Activated naive CD8-positive, alpha-beta T cell treated with anti-CD3 and anti-CD28 coated beads, Interleukin-2, amount 50 U/mL, for 24 hours (primary cell): ENCODE measurements at regions not wholly inside any gene's neighbourhood (a gene's known extent, or its start where the extent isn't known, plus 50 kb on each side); places are given as distances from the start of the nearest gene placed in this dataset.
"Not testable (repeated sequence)": the region's sequence is repeated elsewhere in the genome, so short reads cannot be mapped to it uniquely, and the experiment has no call there.

Experiments used
- ATAC-seq: fragments of 150-1000 bp; cut with Tn5 transposase; one replicate; pipeline ENCODE4 v1.10.0; 2021
- DNase-seq: peaks from one replicate; pipeline ENCODE4 v3.0.0; 2021
- H3K27ac Mint-ChIP-seq: one replicate; pipeline ENCODE4 v1.8.0; 2021; ENCODE audit warnings: mild to moderate bottlenecking, mixed read lengths
- H3K27me3 Mint-ChIP-seq: one replicate; pipeline ENCODE4 v1.8.0; 2021; ENCODE audit warnings: mixed read lengths
- H3K36me3 Mint-ChIP-seq: one replicate; pipeline ENCODE4 v1.8.0; 2021; ENCODE audit warnings: low read depth, mixed read lengths
- H3K4me1 Mint-ChIP-seq: one replicate; pipeline ENCODE4 v1.8.0; 2021; ENCODE audit warnings: mixed read lengths
- H3K4me3 Mint-ChIP-seq: one replicate; pipeline ENCODE4 v1.8.0; 2021; ENCODE audit warnings: mild to moderate bottlenecking, moderate library complexity, mixed read lengths
- H3K9me3 Mint-ChIP-seq: one replicate; pipeline ENCODE4 v1.8.0; 2021; ENCODE audit warnings: mixed read lengths

GRCh38 chr1:219092206-219092605, 81.5 kb upstream of the LYPLAL1 start:
- peaks cover 2% of the 10 kb centered on the region for H3K27me3 Mint-ChIP-seq
- DNase-seq (no peak), ATAC-seq (no peak)
- no peaks in the 10 kb centered on the region for H3K36me3 Mint-ChIP-seq
- peaks cover 8% of the 10 kb centered on the region for H3K4me1 Mint-ChIP-seq
- H3K9me3 Mint-ChIP-seq, result peaks cover 4% of the 10 kb centered on the region
- no peak overlapping the region for H3K4me3 Mint-ChIP-seq
- no peak overlapping the region for H3K27ac Mint-ChIP-seq

DNA sequence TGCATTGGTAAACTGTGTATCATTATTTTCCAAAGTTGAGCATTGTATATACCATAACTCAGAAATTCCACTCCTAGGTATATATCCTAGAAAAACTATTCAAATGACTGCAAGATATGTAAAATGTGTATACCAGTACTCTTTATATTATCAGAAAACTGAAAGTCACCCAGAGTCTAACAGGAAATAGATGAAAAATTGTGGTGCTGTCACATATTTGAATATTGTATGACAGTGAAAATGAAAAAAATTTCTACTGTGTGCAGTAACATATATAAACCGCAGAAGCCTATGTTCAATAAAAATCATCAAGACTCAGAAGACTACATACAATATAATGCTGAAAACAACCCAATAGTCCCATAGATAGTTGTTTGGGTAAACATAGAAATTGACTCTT, 74.4 kb upstream of the LYPLAL1 start:
- Mint-ChIP-seq H3K36me3 (no peaks in the 10 kb centered on the region), H3K27me3 (no peaks in the 10 kb centered on the region), H3K4me3 (no peak overlapping the region), H3K27ac (no peak overlapping the region), H3K9me3 (no peaks in the 10 kb centered on the region), H3K4me1 (no peaks in the 10 kb centered on the region)
- DNase-seq, result no peak
- ATAC-seq, result no peak

DNA sequence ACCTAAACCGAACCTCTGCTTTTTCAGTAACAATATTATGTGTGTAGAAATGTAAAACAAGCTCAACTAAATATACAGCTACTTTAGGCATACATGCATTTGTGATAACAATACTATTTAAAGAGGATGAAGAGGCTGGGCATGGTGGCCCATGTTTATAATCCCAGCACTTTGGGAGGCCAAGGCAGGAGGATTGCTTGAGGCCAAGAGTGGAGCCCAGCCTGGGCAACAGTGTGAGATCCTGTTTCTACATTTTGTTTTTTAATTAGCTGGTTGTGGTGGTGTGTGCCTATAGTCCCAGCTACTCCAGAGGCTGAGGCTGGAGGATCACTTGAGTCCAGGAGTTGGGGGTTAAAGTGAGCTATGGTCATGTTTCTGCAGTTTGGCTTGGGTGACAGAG, 73.6 kb upstream of the LYPLAL1 start:
- ATAC-seq, result no peak
- Mint-ChIP-seq H3K9me3 (no peaks in the 10 kb centered on the region), H3K27me3 (no peaks in the 10 kb centered on the region), H3K27ac (no peak overlapping the region), H3K36me3 (no peaks in the 10 kb centered on the region), H3K4me1 (no peaks in the 10 kb centered on the region), H3K4me3 (no peak overlapping the region)
- DNase-seq, result no peak

- not testable (repeated sequence) for H3K27ac Mint-ChIP-seq, DNase-seq, H3K36me3 Mint-ChIP-seq, H3K4me3 Mint-ChIP-seq, H3K4me1 Mint-ChIP-seq, ATAC-seq, H3K9me3 Mint-ChIP-seq, H3K27me3 Mint-ChIP-seq
Observed at GRCh38 chr1:219102466-219102865, 71.2 kb upstream of the LYPLAL1 start.

DNA sequence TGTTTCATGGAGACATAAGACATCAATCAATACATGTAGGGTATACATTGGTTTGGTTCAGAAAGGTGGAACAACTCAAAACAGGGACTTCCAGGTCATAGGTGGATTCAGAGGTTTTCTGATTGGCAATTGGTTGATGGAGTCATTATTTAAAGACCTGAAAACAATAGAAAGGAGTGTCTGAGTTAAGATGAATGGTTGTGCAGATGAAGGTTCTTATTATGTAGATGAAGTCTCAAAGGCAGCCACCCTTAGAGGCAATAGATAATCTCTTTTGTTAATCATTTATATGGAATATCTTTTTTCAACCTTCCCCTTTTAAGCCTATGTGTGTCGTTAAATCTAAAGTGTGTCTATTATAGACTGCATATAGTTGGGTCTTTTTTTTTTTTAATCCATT, 67.8 kb upstream of the LYPLAL1 start:
- H3K4me1 Mint-ChIP-seq, result no peaks in the 10 kb centered on the region
- H3K9me3 Mint-ChIP-seq, result peaks cover 11% of the 10 kb centered on the region
- ATAC-seq (no peak), DNase-seq (no peak)
- no peaks in the 10 kb centered on the region for H3K27me3 Mint-ChIP-seq
- H3K36me3 Mint-ChIP-seq, result no peaks in the 10 kb centered on the region
- no peak overlapping the region for H3K27ac Mint-ChIP-seq
- no peak overlapping the region for H3K4me3 Mint-ChIP-seq

GRCh38 chr1:219109424-219110018, 64.2 kb upstream of the LYPLAL1 start:
- H3K27me3 Mint-ChIP-seq, result no peaks in the 10 kb centered on the region
- peaks cover 2% of the 10 kb centered on the region for H3K36me3 Mint-ChIP-seq
- H3K4me1 Mint-ChIP-seq, result no peaks in the 10 kb centered on the region
- ATAC-seq (no peak), DNase-seq (no peak)
- peaks cover 25% of the 10 kb centered on the region for H3K9me3 Mint-ChIP-seq
- no peak overlapping the region for H3K4me3 Mint-ChIP-seq
- no peak overlapping the region for H3K27ac Mint-ChIP-seq

GRCh38 chr1:219113261-219113660, 60.4 kb upstream of the LYPLAL1 start:
- ATAC-seq (no peak), DNase-seq (no peak)
- Mint-ChIP-seq H3K4me1 (no peaks in the 10 kb centered on the region), H3K27ac (no peak overlapping the region), H3K9me3 (peaks cover 25% of the 10 kb centered on the region), H3K27me3 (peaks cover 2% of the 10 kb centered on the region), H3K36me3 (peaks cover 2% of the 10 kb centered on the region), H3K4me3 (no peak overlapping the region)

GRCh38 chr1:219114014-219114413, 59.7 kb upstream of the LYPLAL1 start:
- H3K27ac Mint-ChIP-seq, result no peak overlapping the region
- peaks cover 18% of the 10 kb centered on the region for H3K9me3 Mint-ChIP-seq
- DNase-seq, result no peak
- peaks cover 2% of the 10 kb centered on the region for H3K36me3 Mint-ChIP-seq
- no peak for ATAC-seq
- no peaks in the 10 kb centered on the region for H3K4me1 Mint-ChIP-seq
- H3K4me3 Mint-ChIP-seq, result no peak overlapping the region
- H3K27me3 Mint-ChIP-seq, result peaks cover 2% of the 10 kb centered on the region

DNA sequence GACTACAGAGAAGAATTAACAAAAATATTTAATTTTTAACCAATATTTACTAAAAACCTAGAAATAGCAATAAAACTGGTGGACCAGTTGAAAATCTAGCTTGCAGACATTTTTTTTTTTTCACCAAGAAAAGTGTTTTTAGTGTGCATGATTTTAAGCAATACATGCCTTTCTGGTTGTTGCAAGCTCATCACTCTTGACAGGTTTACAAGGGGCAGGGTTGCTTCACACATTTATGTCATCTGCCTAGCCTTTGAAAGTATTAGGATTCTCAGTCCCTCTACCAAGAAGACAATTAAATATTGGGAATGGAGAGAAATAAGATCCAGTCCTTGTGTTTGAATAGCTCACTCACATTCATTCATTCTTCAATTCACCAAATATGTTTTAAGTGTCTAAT, 53.8 kb upstream of the LYPLAL1 start:
- Mint-ChIP-seq H3K4me3 (no peak overlapping the region), H3K27me3 (peaks cover 2% of the 10 kb centered on the region), H3K27ac (no peak overlapping the region), H3K4me1 (no peaks in the 10 kb centered on the region), H3K36me3 (no peaks in the 10 kb centered on the region), H3K9me3 (no peaks in the 10 kb centered on the region)
- DNase-seq, result no peak
- no peak for ATAC-seq

- Mint-ChIP-seq H3K27me3 (peaks cover 2% of the 10 kb centered on the region), H3K4me3 (no peak overlapping the region), H3K36me3 (no peaks in the 10 kb centered on the region), H3K4me1 (no peaks in the 10 kb centered on the region), H3K9me3 (no peaks in the 10 kb centered on the region), H3K27ac (no peak overlapping the region)
- ATAC-seq, result no peak
- no peak for DNase-seq
Observed at GRCh38 chr1:219120624-219121544, 52.8 kb upstream of the LYPLAL1 start.

DNA sequence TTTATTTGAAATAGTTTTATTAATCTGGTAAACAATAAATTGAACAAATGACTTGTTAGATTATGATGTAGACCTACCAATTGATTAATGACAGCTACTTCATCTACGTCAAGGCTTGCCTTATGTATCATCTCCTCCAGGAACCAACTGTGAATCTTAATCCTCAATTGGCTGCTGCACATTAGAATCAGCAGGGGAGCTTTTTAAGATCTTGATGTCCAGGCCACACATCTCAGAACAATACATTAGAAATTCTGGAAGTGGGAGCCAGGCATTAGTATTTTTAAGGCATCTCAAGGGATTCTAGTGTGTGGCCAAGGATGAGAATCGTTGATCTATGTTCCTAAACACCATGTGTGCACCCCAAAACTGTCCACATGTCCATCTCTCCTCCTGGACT, 52.0 kb upstream of the LYPLAL1 start:
- Mint-ChIP-seq H3K27me3 (no peaks in the 10 kb centered on the region), H3K9me3 (no peaks in the 10 kb centered on the region), H3K4me3 (no peak overlapping the region), H3K36me3 (no peaks in the 10 kb centered on the region), H3K27ac (no peak overlapping the region), H3K4me1 (no peaks in the 10 kb centered on the region)
- DNase-seq (no peak), ATAC-seq (no peak)

- no peak overlapping the region for H3K27ac Mint-ChIP-seq
- H3K36me3 Mint-ChIP-seq, result no peaks in the 10 kb centered on the region
- DNase-seq, result no peak
Observed at GRCh38 chr1:219123036-219123435, 50.6 kb upstream of the LYPLAL1 start.

More at GRCh38 chr1:219123036-219123435, 50.6 kb upstream of the LYPLAL1 start:
- no peak overlapping the region for H3K4me3 Mint-ChIP-seq
- H3K27me3 Mint-ChIP-seq, result no peaks in the 10 kb centered on the region
- no peak for ATAC-seq
- no peaks in the 10 kb centered on the region for H3K4me1 Mint-ChIP-seq
- H3K9me3 Mint-ChIP-seq, result no peaks in the 10 kb centered on the region
